ENCODE measurements at regions not wholly inside any gene's neighbourhood (a gene's known extent, or its start where the extent isn't known, plus 50 kb on each side); places are given as distances from the start of the nearest gene placed in this dataset.

GRCh38 chr5:18159331-18159730, 525.1 kb downstream of the TAF11L14 start:
- H3K27me3 ChIP-seq (ENCODE audit: control insufficient read depth, insufficient read depth, low read length) = no peaks in the 10 kb centered on the region
- no peaks in the 10 kb centered on the region for H3K4me1 ChIP-seq (ENCODE audit: control insufficient read depth, insufficient read depth, low read length)
- no peak for DNase-seq (ENCODE audit: low read depth in 4 of 6, low spot score in 6 of 6)
- H3K27ac ChIP-seq (ENCODE audit: low read depth, low read length) = no peak overlapping the region
- peaks cover 2% of the 10 kb centered on the region for H3K9me3 ChIP-seq (ENCODE audit: control insufficient read depth, insufficient read depth, low read length)
- WGBS (ENCODE audit: insufficient coverage) = no CpG with 5 or more reads among the region's 1 CpG
- H3K36me3 ChIP-seq (ENCODE audit: control insufficient read depth, insufficient read depth, low read length) = no peaks in the 10 kb centered on the region
- H3K4me3 ChIP-seq (ENCODE audit: low read depth, low read length) = no peak overlapping the region

DNA sequence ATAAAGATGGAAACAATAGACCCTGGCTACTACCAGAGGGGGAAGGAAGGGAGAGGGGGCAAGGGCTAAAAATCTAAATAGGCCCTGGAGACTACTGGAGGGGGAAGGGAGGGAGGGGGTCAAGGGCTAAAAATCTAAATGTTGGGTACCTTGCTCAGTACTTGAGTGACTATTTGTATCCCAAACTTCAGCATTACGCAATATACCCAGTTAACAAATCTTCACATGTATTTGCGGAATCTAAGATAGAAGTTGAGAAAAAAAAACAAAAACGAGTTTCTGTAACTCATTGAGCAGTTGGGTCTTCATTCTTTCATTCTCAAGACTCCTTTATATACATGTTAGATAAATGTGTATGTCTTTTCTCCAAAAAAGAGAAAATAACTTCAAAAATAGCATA, 537.4 kb downstream of the TAF11L14 start:
- H3K36me3 ChIP-seq (ENCODE audit: control insufficient read depth, insufficient read depth, low read length) = no peaks in the 10 kb centered on the region
- no peak overlapping the region for H3K27ac ChIP-seq (ENCODE audit: low read depth, low read length)
- DNase-seq (ENCODE audit: low read depth in 4 of 6, low spot score in 6 of 6) = no peak
- no CpG with 5 or more reads among the region's 3 CpGs for WGBS (ENCODE audit: insufficient coverage)
- H3K9me3 ChIP-seq (ENCODE audit: control insufficient read depth, insufficient read depth, low read length) = no peaks in the 10 kb centered on the region
- no peaks in the 10 kb centered on the region for H3K4me1 ChIP-seq (ENCODE audit: control insufficient read depth, insufficient read depth, low read length)
- H3K4me3 ChIP-seq (ENCODE audit: low read depth, low read length) = no peak overlapping the region
- no peaks in the 10 kb centered on the region for H3K27me3 ChIP-seq (ENCODE audit: control insufficient read depth, insufficient read depth, low read length)

GRCh38 chr5:18179579-18179978, 545.3 kb downstream of the TAF11L14 start:
- Histone ChIP-seq H3K9me3 (ENCODE audit: control insufficient read depth, insufficient read depth, low read length) (no peaks in the 10 kb centered on the region), H3K4me1 (ENCODE audit: control insufficient read depth, insufficient read depth, low read length) (no peaks in the 10 kb centered on the region), H3K27ac (ENCODE audit: low read depth, low read length) (no peak overlapping the region), H3K27me3 (ENCODE audit: control insufficient read depth, insufficient read depth, low read length) (no peaks in the 10 kb centered on the region), H3K36me3 (ENCODE audit: control insufficient read depth, insufficient read depth, low read length) (no peaks in the 10 kb centered on the region), H3K4me3 (ENCODE audit: low read depth, low read length) (no peak overlapping the region)
- 60% methylated on average over 1 of the region's 3 CpGs for WGBS (ENCODE audit: insufficient coverage)
- peak in 1 of 6 donors; percentile 44 for DNase-seq (ENCODE audit: low read depth in 4 of 6, low spot score in 6 of 6)

DNA sequence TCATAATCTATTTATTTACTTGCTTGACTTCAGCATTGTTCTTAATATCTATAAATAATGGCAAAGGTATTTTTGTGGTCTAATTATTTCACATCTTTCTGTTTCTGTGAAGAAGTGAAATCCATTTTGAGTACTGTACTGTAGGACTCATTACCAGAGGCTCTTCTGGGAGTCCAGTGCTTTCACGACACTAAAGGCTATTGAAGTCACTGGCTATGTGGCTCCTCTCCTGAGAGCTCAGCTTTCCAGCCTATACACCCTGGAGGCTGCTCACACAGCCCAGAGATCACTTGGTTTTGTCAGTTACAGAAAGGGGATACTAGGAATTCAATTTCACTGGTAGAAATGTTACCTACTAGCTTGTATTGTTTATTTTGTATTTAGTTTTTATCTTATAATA, 547.3 kb downstream of the TAF11L14 start:
- Histone ChIP-seq H3K27ac (ENCODE audit: low read depth, low read length) (no peak overlapping the region), H3K9me3 (ENCODE audit: control insufficient read depth, insufficient read depth, low read length) (no peaks in the 10 kb centered on the region), H3K36me3 (ENCODE audit: control insufficient read depth, insufficient read depth, low read length) (no peaks in the 10 kb centered on the region), H3K4me1 (ENCODE audit: control insufficient read depth, insufficient read depth, low read length) (no peaks in the 10 kb centered on the region), H3K27me3 (ENCODE audit: control insufficient read depth, insufficient read depth, low read length) (no peaks in the 10 kb centered on the region), H3K4me3 (ENCODE audit: low read depth, low read length) (no peak overlapping the region)
- WGBS (ENCODE audit: insufficient coverage) = 50% methylated on average over 1 of the region's 1 CpG
- DNase-seq (ENCODE audit: low read depth in 4 of 6, low spot score in 6 of 6) = no peak

- no CpG with 5 or more reads among the region's 2 CpGs for WGBS (ENCODE audit: insufficient coverage)
- no peak overlapping the region for H3K27ac ChIP-seq (ENCODE audit: low read depth, low read length)
- no peaks in the 10 kb centered on the region for H3K36me3 ChIP-seq (ENCODE audit: control insufficient read depth, insufficient read depth, low read length)
- DNase-seq (ENCODE audit: low read depth in 4 of 6, low spot score in 6 of 6) = no peak
- H3K4me1 ChIP-seq (ENCODE audit: control insufficient read depth, insufficient read depth, low read length) = no peaks in the 10 kb centered on the region
- no peak overlapping the region for H3K4me3 ChIP-seq (ENCODE audit: low read depth, low read length)
- no peaks in the 10 kb centered on the region for H3K27me3 ChIP-seq (ENCODE audit: control insufficient read depth, insufficient read depth, low read length)
- H3K9me3 ChIP-seq (ENCODE audit: control insufficient read depth, insufficient read depth, low read length) = peaks cover 7% of the 10 kb centered on the region
These were observed 561.6 kb downstream of the TAF11L14 start for GRCh38 chr5:18195910-18196309.

DNA sequence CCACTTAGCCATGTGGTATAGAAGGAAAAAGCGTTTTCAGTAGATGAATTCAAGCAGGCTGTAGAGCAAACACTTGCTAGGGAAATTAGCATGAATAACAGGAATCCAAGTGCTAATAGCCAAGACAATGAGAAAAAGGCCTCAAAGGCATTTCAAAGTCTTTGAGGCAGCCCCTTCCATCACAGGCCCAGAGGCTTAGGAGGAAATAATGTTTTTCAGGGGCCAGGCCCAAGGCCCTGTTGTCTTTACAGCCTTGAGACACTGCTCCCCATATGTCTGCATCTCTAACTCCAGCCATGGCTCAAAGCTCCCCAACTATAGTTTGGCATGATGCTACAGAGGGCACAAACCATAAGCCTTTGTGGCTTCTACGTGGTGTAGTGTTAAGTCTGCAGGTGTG, 563.5 kb downstream of the TAF11L14 start:
- H3K4me1 ChIP-seq (ENCODE audit: control insufficient read depth, insufficient read depth, low read length) = no peaks in the 10 kb centered on the region
- H3K4me3 ChIP-seq (ENCODE audit: low read depth, low read length) = no peak overlapping the region
- DNase-seq (ENCODE audit: low read depth in 4 of 6, low spot score in 6 of 6) = no peak
- peaks cover 7% of the 10 kb centered on the region for H3K9me3 ChIP-seq (ENCODE audit: control insufficient read depth, insufficient read depth, low read length)
- 87% methylated on average over 2 of the region's 2 CpGs for WGBS (ENCODE audit: insufficient coverage)
- H3K36me3 ChIP-seq (ENCODE audit: control insufficient read depth, insufficient read depth, low read length) = no peaks in the 10 kb centered on the region
- no peaks in the 10 kb centered on the region for H3K27me3 ChIP-seq (ENCODE audit: control insufficient read depth, insufficient read depth, low read length)
- H3K27ac ChIP-seq (ENCODE audit: low read depth, low read length) = no peak overlapping the region

- Histone ChIP-seq H3K9me3 (ENCODE audit: control insufficient read depth, insufficient read depth, low read length) (peaks cover 12% of the 10 kb centered on the region), H3K4me1 (ENCODE audit: control insufficient read depth, insufficient read depth, low read length) (no peaks in the 10 kb centered on the region), H3K36me3 (ENCODE audit: control insufficient read depth, insufficient read depth, low read length) (no peaks in the 10 kb centered on the region), H3K4me3 (ENCODE audit: low read depth, low read length) (no peak overlapping the region), H3K27me3 (ENCODE audit: control insufficient read depth, insufficient read depth, low read length) (no peaks in the 10 kb centered on the region), H3K27ac (ENCODE audit: low read depth, low read length) (no peak overlapping the region)
- 100% methylated on average over 1 of the region's 2 CpGs for WGBS (ENCODE audit: insufficient coverage)
- no peak for DNase-seq (ENCODE audit: low read depth in 4 of 6, low spot score in 6 of 6)
These were observed 567.9 kb downstream of the TAF11L14 start for GRCh38 chr5:18202164-18202563.

DNA sequence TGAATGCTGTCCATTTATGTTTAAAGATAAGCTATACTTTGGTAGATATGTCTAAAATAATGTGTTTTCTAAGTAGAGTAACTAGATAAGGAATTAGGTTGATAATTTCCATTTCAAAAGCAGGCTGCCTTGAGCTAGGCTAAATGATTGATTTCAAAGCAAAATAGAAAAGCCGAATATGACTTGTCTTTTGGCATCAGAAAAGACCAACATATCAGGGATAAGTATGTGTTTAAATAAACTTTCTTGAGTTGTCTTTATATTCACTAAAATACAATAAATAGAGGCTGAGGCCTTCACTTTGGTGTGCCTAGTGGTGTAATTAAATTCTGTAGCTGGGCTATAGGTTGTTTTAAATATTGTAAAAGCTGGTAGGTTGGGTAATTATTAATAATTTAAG, 569.0 kb downstream of the TAF11L14 start:
- Histone ChIP-seq H3K4me1 (ENCODE audit: control insufficient read depth, insufficient read depth, low read length) (no peaks in the 10 kb centered on the region), H3K27ac (ENCODE audit: low read depth, low read length) (no peak overlapping the region), H3K9me3 (ENCODE audit: control insufficient read depth, insufficient read depth, low read length) (peaks cover 5% of the 10 kb centered on the region), H3K4me3 (ENCODE audit: low read depth, low read length) (no peak overlapping the region), H3K36me3 (ENCODE audit: control insufficient read depth, insufficient read depth, low read length) (no peaks in the 10 kb centered on the region), H3K27me3 (ENCODE audit: control insufficient read depth, insufficient read depth, low read length) (no peaks in the 10 kb centered on the region)
- DNase-seq (ENCODE audit: low read depth in 4 of 6, low spot score in 6 of 6) = no peak
- no CpG with 5 or more reads among the region's 1 CpG for WGBS (ENCODE audit: insufficient coverage)

DNA sequence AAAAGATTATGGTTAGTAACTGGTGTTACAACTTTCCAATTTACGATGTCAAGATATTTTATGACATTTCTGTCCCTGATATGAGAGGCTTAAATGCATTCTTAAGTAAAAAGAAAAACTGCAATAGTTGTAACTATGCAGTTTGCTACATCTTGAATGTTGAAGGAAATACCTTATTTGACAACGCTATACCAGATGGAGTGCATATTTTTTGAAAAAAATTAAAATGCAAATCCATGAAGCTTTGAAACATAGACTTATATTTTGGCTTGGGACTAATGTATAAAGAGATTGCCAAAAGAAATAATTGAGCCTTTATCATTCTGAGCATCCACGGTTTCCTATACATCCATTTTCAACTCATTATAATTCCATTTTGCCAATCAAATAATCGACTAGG, 579.4 kb downstream of the TAF11L14 start:
- H3K27ac ChIP-seq (ENCODE audit: low read depth, low read length) = no peak overlapping the region
- H3K4me3 ChIP-seq (ENCODE audit: low read depth, low read length) = no peak overlapping the region
- no peaks in the 10 kb centered on the region for H3K9me3 ChIP-seq (ENCODE audit: control insufficient read depth, insufficient read depth, low read length)
- H3K36me3 ChIP-seq (ENCODE audit: control insufficient read depth, insufficient read depth, low read length) = no peaks in the 10 kb centered on the region
- no peaks in the 10 kb centered on the region for H3K4me1 ChIP-seq (ENCODE audit: control insufficient read depth, insufficient read depth, low read length)
- DNase-seq (ENCODE audit: low read depth in 4 of 6, low spot score in 6 of 6) = peak in 1 of 6 donors; percentile 75
- no peaks in the 10 kb centered on the region for H3K27me3 ChIP-seq (ENCODE audit: control insufficient read depth, insufficient read depth, low read length)
- WGBS (ENCODE audit: insufficient coverage) = 83% methylated on average over 2 of the region's 4 CpGs

- Histone ChIP-seq H3K4me3 (ENCODE audit: low read depth, low read length) (no peak overlapping the region), H3K27me3 (ENCODE audit: control insufficient read depth, insufficient read depth, low read length) (no peaks in the 10 kb centered on the region), H3K36me3 (ENCODE audit: control insufficient read depth, insufficient read depth, low read length) (no peaks in the 10 kb centered on the region), H3K9me3 (ENCODE audit: control insufficient read depth, insufficient read depth, low read length) (no peaks in the 10 kb centered on the region), H3K27ac (ENCODE audit: low read depth, low read length) (no peak overlapping the region), H3K4me1 (ENCODE audit: control insufficient read depth, insufficient read depth, low read length) (no peaks in the 10 kb centered on the region)
- DNase-seq (ENCODE audit: low read depth in 4 of 6, low spot score in 6 of 6) = no peak
- WGBS (ENCODE audit: insufficient coverage) = no CpG with 5 or more reads among the region's 1 CpG
These were observed 581.8 kb downstream of the TAF11L14 start for GRCh38 chr5:18216016-18216415.

Data from spinal cord (tissue), 9 donors.